SU-DHL-6 (cell line): ENCODE measurements at regions not wholly inside any gene's neighbourhood (a gene's known extent, or its start where the extent isn't known, plus 50 kb on each side); places are given as distances from the start of the nearest gene placed in this dataset.

ENCODE experiments used
- H2AFZ ChIP-seq: fragments of 200-600 bp; sonication (generic); 2 replicates; pipeline ENCODE4 v1.6.1; 2014; ENCODE audit warnings: low read depth, mild to moderate bottlenecking, moderate library complexity, mixed read lengths, antibody characterized with exemption, low read length; ENCODE audit not compliant: severe bottlenecking
- H3F3A ChIP-seq: fragments of 200-600 bp; shearing (Covaris generic); 2 replicates; pipeline ENCODE4 v1.6.0; 2016; ENCODE audit warnings: antibody characterized with exemption, mild to moderate bottlenecking; ENCODE audit not compliant: insufficient read depth
- H3K27ac ChIP-seq: fragments of 200-600 bp; sonication (generic); 2 replicates; pipeline ENCODE4 v1.5.1; 2016; ENCODE audit warnings: low read depth, mild to moderate bottlenecking, low read length, moderate library complexity, mixed read lengths
- H3K27me3 ChIP-seq: fragments of 200-600 bp; sonication (generic), shearing (Covaris generic); 2 replicates; pipeline ENCODE4 v1.6.0; 2014; ENCODE audit warnings: mild to moderate bottlenecking, low read length
- H3K36me3 ChIP-seq: fragments of 200-600 bp; sonication (generic); 2 replicates; pipeline ENCODE4 v1.6.1; 2014; ENCODE audit warnings: mild to moderate bottlenecking, low read length, mixed read lengths
- H3K4me2 ChIP-seq: fragments of 300-600, 200-600 bp; shearing (Covaris generic), sonication (generic); 2 replicates; pipeline ENCODE4 v1.6.0; 2014; ENCODE audit warnings: low read length, low read depth, mild to moderate bottlenecking; ENCODE audit not compliant: poor library complexity, severe bottlenecking
- H3K4me3 ChIP-seq: fragments of 200-600 bp; sonication (generic); 2 replicates; pipeline ENCODE4 v1.5.1; 2014; ENCODE audit warnings: antibody characterized with exemption, low read length, mild to moderate bottlenecking, mixed read lengths; ENCODE audit not compliant: insufficient read depth, poor library complexity, severe bottlenecking
- H3K79me2 ChIP-seq: fragments of 200-600 bp; sonication (generic); 2 replicates; pipeline ENCODE4 v1.6.1; 2014; ENCODE audit warnings: mild to moderate bottlenecking, low read length, moderate library complexity; ENCODE audit not compliant: insufficient read depth
- H3K9ac ChIP-seq: fragments of 200-600 bp; sonication (generic); 2 replicates; pipeline ENCODE4 v1.7.0; 2014; ENCODE audit warnings: mild to moderate bottlenecking, low read length
- H3K9me2 ChIP-seq: fragments of 200-600 bp; sonication (generic); replicated peaks from 2 replicates; pipeline ENCODE4 v1.6.1; 2014; ENCODE audit warnings: low read length; ENCODE audit not compliant: insufficient read depth
- H3K9me3 ChIP-seq: fragments of 200-600 bp; sonication (generic); 2 replicates; pipeline ENCODE4 v1.6.1; 2014; ENCODE audit warnings: low read length, mixed read lengths; ENCODE audit not compliant: insufficient read depth
- H4K20me1 ChIP-seq: fragments of 200-600 bp; sonication (generic); 2 replicates; pipeline ENCODE4 v1.6.1; 2014; ENCODE audit warnings: low read depth, mild to moderate bottlenecking, antibody characterized with exemption, low read length, moderate library complexity, mixed read lengths
- EZH2phosphoT487 ChIP-seq: fragments of 200-600 bp; sonication (generic), shearing (Covaris generic); conservative IDR thresholded peaks from 2 replicates; pipeline ENCODE4 v1.6.1; 2018; ENCODE audit warnings: mild to moderate bottlenecking, antibody characterized with exemption, low read length, moderate library complexity, mixed read lengths
- TF ChIP-seq, protein P1 (sequence below): fragments of 200-600 bp; sonication (generic); IDR thresholded peaks from one replicate; pipeline ENCODE4 v1.5.1; 2017; ENCODE audit warnings: antibody characterized with exemption, mild to moderate bottlenecking, low read length, moderate library complexity; ENCODE audit not compliant: insufficient read depth, poor library complexity, severe bottlenecking

DNA sequence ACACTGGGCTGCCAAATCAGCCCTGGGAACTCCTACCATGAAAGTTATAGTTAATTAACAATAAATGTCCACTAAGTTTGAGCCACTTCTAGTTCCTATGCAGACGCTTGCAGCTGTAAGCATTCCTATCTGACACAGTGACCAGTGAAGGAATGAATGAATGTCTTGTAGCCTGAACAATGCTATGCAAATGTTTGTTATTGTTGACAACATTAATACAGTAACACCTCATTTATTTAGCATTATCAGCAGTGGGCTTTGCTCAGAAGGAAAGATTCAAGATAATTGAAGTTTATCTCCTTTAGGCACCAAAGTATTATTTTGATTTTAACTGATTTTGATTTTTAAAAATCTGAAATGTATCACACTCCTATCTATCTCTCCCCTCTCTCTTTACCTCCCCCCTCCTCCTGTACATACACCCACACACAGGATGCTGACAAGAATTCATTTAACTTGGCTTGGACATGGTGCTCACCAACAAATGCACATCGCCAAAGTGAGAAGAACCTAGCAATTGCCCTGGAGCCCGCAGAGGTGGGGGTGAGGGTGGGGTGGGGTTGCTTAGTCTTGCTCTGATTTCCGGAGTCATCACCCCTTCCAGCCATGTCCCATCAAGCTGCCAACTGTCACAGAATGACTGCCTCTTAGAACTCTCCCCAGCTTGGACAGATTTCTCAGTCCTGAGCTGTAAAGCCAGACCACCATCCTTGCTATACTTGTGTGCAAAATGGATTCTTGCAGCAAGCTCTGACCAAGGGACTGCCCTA lies 215.3 kb upstream of the CSF3R start:
- no peak overlapping the region for H3K9ac ChIP-seq
- no peaks in the 10 kb centered on the region for H3F3A ChIP-seq
- H3K9me3 ChIP-seq = no peaks in the 10 kb centered on the region
- no peak overlapping the region for H2AFZ ChIP-seq
- TF ChIP-seq, protein P1, sequence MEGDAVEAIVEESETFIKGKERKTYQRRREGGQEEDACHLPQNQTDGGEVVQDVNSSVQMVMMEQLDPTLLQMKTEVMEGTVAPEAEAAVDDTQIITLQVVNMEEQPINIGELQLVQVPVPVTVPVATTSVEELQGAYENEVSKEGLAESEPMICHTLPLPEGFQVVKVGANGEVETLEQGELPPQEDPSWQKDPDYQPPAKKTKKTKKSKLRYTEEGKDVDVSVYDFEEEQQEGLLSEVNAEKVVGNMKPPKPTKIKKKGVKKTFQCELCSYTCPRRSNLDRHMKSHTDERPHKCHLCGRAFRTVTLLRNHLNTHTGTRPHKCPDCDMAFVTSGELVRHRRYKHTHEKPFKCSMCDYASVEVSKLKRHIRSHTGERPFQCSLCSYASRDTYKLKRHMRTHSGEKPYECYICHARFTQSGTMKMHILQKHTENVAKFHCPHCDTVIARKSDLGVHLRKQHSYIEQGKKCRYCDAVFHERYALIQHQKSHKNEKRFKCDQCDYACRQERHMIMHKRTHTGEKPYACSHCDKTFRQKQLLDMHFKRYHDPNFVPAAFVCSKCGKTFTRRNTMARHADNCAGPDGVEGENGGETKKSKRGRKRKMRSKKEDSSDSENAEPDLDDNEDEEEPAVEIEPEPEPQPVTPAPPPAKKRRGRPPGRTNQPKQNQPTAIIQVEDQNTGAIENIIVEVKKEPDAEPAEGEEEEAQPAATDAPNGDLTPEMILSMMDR = no peak
- TF ChIP-seq EZH2phosphoT487 = no peak
- H3K36me3 ChIP-seq = no peaks in the 10 kb centered on the region
- H3K9me2 ChIP-seq = no peaks in the 10 kb centered on the region
- no peak overlapping the region for H3K4me3 ChIP-seq
- H3K79me2 ChIP-seq = no peaks in the 10 kb centered on the region
- no peak overlapping the region for H3K27ac ChIP-seq
- no peaks in the 10 kb centered on the region for H3K27me3 ChIP-seq
- no peaks in the 10 kb centered on the region for H4K20me1 ChIP-seq
- H3K4me2 ChIP-seq = no peak overlapping the region

DNA sequence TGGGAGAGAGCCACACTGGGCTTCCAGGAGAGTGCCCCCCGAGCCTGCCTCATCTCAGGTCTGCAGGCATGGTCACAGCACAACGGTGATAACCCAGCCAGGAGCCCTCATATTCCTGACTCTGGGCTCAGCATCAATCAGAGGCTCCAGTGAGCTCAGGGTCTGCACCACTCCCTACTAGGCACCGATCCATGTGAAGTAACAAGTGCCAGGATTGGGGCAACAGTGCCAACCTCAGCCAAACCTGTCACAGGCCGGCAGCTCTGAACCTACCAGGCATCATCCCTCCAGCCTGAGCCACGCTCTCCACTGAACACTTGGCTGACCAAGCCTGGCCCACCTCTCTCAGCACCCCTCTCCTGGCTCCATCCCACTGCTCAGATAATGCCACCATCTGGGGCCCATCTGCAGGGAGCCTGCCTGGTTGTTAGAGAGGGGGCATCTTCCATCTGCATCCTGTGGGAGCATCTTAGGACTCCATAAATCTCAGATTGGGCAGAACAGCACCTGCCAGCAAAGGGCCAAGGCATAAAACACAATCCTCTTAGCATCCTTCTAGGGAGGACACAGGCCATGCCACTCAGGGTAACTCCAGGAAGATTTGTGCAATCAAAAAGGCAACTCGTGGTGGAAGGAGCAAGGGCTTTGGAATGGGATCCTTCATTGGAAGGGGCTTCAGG lies 213.7 kb upstream of the CSF3R start:
- TF ChIP-seq EZH2phosphoT487 = no peak
- TF ChIP-seq, protein P1 = no peak
- no peak overlapping the region for H3K4me3 ChIP-seq
- no peak overlapping the region for H3K9ac ChIP-seq
- no peaks in the 10 kb centered on the region for H3K9me2 ChIP-seq
- H3K36me3 ChIP-seq = no peaks in the 10 kb centered on the region
- H3K79me2 ChIP-seq = no peaks in the 10 kb centered on the region
- no peaks in the 10 kb centered on the region for H3F3A ChIP-seq
- H3K27ac ChIP-seq = no peak overlapping the region
- H2AFZ ChIP-seq = no peak overlapping the region
- no peaks in the 10 kb centered on the region for H3K9me3 ChIP-seq
- no peaks in the 10 kb centered on the region for H3K27me3 ChIP-seq
- H3K4me2 ChIP-seq = no peak overlapping the region
- no peaks in the 10 kb centered on the region for H4K20me1 ChIP-seq

DNA sequence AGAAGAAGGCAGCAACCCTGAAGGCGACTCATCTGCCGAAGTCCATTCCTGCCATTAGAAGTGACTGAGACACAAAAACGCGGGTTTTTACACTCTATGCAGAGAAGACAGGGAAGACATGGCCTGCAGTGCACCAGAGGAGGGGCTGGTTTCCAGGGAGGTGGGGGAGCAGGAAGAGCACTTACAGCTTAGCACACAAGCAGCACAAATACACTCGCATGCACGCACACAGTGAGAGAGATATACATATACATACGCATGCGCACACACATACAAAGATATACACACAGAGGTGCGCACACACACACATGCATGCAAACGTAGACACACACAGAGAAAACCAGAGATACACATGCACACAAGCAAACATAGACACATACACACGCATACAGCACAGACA lies 210.9 kb upstream of the CSF3R start:
- no peaks in the 10 kb centered on the region for H3K9me3 ChIP-seq
- H3K4me3 ChIP-seq = no peak overlapping the region
- H3K9ac ChIP-seq = no peak overlapping the region
- H4K20me1 ChIP-seq = no peaks in the 10 kb centered on the region
- H3F3A ChIP-seq = no peaks in the 10 kb centered on the region
- H3K36me3 ChIP-seq = no peaks in the 10 kb centered on the region
- H3K9me2 ChIP-seq = no peaks in the 10 kb centered on the region
- H3K27me3 ChIP-seq = no peaks in the 10 kb centered on the region
- H2AFZ ChIP-seq = no peak overlapping the region
- H3K79me2 ChIP-seq = no peaks in the 10 kb centered on the region
- H3K27ac ChIP-seq = no peak overlapping the region
- H3K4me2 ChIP-seq = no peak overlapping the region
- TF ChIP-seq, protein P1 = no peak
- TF ChIP-seq EZH2phosphoT487 = no peak
